WTC11 (cell line): ENCODE measurements at regions not wholly inside any gene's neighbourhood (a gene's known extent, or its start where the extent isn't known, plus 50 kb on each side); places are given as distances from the start of the nearest gene placed in this dataset.

ENCODE experiments used
- ATAC-seq: fragments of 200-7000 bp; cut with Tn5 transposase; 2 replicates; pipeline ENCODE4 v1.10.0; 2021; ENCODE audit warnings: mild to moderate bottlenecking, moderate library complexity
- CTCF ChIA-PET: fragments of 300-600 bp; sonication (Branson Sonifier 250); formaldehyde crosslinking; loops from one replicate; lab custom pipeline; 2021; ENCODE audit warnings: antibody characterized with exemption; lab: Charles Lee
- POLR2A ChIA-PET: fragments of 350-600 bp; sonication (Branson Sonifier 250); formaldehyde crosslinking; loops from one replicate; lab custom pipeline; 2021; ENCODE audit warnings: antibody characterized with exemption; lab: Charles Lee
- DNase-seq: peaks from one replicate; pipeline ENCODE4 v3.0.0; 2021; ENCODE audit warnings: low spot score
- H3K27ac Mint-ChIP-seq: 2 replicates; pipeline ENCODE4 v1.8.0; 2021; ENCODE audit warnings: mixed read lengths
- H3K27me3 Mint-ChIP-seq: 2 replicates; pipeline ENCODE4 v1.8.0; 2021; ENCODE audit warnings: low read depth, mild to moderate bottlenecking, moderate library complexity, mixed read lengths
- H3K36me3 Mint-ChIP-seq: 2 replicates; pipeline ENCODE4 v1.8.0; 2021; ENCODE audit warnings: mixed read lengths
- H3K4me1 Mint-ChIP-seq: 2 replicates; pipeline ENCODE4 v1.8.0; 2022; ENCODE audit warnings: mixed read lengths
- H3K4me3 Mint-ChIP-seq: 2 replicates; pipeline ENCODE4 v1.8.0; 2021; ENCODE audit warnings: mild to moderate bottlenecking, moderate library complexity, mixed read lengths
- H3K9me3 Mint-ChIP-seq: 2 replicates; pipeline ENCODE4 v1.8.0; 2021; ENCODE audit warnings: mixed read lengths
- AFF4 ChIP-seq: sonication (generic); formaldehyde crosslinking; IDR thresholded peaks from 2 replicates; pipeline ENCODE4 v1.8.1; 2023; ENCODE audit warnings: mild to moderate bottlenecking, missing genetic modification reagents, borderline replicate concordance
- ATF3 ChIP-seq: sonication (generic); formaldehyde crosslinking; conservative IDR thresholded peaks from 2 replicates; pipeline ENCODE4 v1.8.1; 2022; ENCODE audit warnings: mild to moderate bottlenecking, missing genetic modification reagents
- ATF6 ChIP-seq: sonication (generic); formaldehyde crosslinking; IDR thresholded peaks from 2 replicates; pipeline ENCODE4 v1.8.1; 2023; ENCODE audit warnings: mild to moderate bottlenecking, missing genetic modification reagents
- CDX4 ChIP-seq: fragments of 250-450 bp; sonication (Bioruptor Pico); IDR thresholded peaks from 2 replicates; pipeline ENCODE4 v1.9.0; 2021; ENCODE audit warnings: moderate library complexity, mild to moderate bottlenecking, inconsistent platforms, borderline replicate concordance
- ELF4 ChIP-seq: sonication (generic); formaldehyde crosslinking; IDR thresholded peaks from 2 replicates; pipeline ENCODE4 v1.8.1; 2022; ENCODE audit warnings: low read depth, mild to moderate bottlenecking, moderate library complexity, missing genetic modification reagents
- ERG ChIP-seq: fragments of 250-450 bp; sonication (Bioruptor Pico); IDR thresholded peaks from 2 replicates; pipeline ENCODE4 v1.8.0; 2021; ENCODE audit warnings: mild to moderate bottlenecking
- KAT7 ChIP-seq: sonication (generic); formaldehyde crosslinking; IDR thresholded peaks from 2 replicates; pipeline ENCODE4 v1.8.1; 2023; ENCODE audit warnings: missing genetic modification reagents, mild to moderate bottlenecking, borderline replicate concordance
- MXD4 ChIP-seq: fragments of 250-450 bp; sonication (Bioruptor Pico); IDR thresholded peaks from 2 replicates; pipeline ENCODE4 v1.8.0; 2021; ENCODE audit warnings: mild to moderate bottlenecking, moderate library complexity, borderline replicate concordance
- NFYB ChIP-seq: sonication (generic); formaldehyde crosslinking; conservative IDR thresholded peaks from 2 replicates; pipeline ENCODE4 v1.8.0; 2022; ENCODE audit warnings: low read depth, missing genetic modification reagents
- NR2C2 ChIP-seq: sonication (generic); formaldehyde crosslinking; IDR thresholded peaks from 2 replicates; pipeline ENCODE4 v1.8.0; 2022; ENCODE audit warnings: mild to moderate bottlenecking, missing genetic modification reagents
- SOX15 ChIP-seq: fragments of 250-450 bp; sonication (Bioruptor Pico); IDR thresholded peaks from 2 replicates; pipeline ENCODE4 v1.9.0; 2021; ENCODE audit warnings: mild to moderate bottlenecking
- ZNF219 ChIP-seq: sonication (generic); formaldehyde crosslinking; IDR thresholded peaks from 2 replicates; pipeline ENCODE4 v1.8.0; 2023; ENCODE audit warnings: missing genetic modification reagents, mild to moderate bottlenecking, borderline replicate concordance
- ZNF281 ChIP-seq: sonication (generic); formaldehyde crosslinking; IDR thresholded peaks from 2 replicates; pipeline ENCODE4 v1.8.0; 2023; ENCODE audit warnings: mild to moderate bottlenecking, missing genetic modification reagents
- ZSCAN18 ChIP-seq: fragments of 250-450 bp; sonication (Bioruptor Pico); IDR thresholded peaks from 2 replicates; pipeline ENCODE4 v2.1.2; 2022; ENCODE audit warnings: mild to moderate bottlenecking, moderate library complexity

- TF ChIP-seq AFF4 (CRISPR knock-in tag): no peak
- no peak for TF ChIP-seq SOX15 (CRISPR knock-in tag)
- no peak for TF ChIP-seq ZNF281 (CRISPR knock-in tag)
- TF ChIP-seq, all 79 proteins: peak for 0
These were observed 272.8 kb upstream of the MMADHC start (continued) for GRCh38 chr2:149860276-149860921.

- Mint-ChIP-seq H3K36me3 (peaks cover 4% of the 10 kb centered on the region; the same call in 1 of the 2 replicates), H3K4me1 (peaks cover 5% of the 10 kb centered on the region; the same call in 1 of the 2 replicates)
- ATAC-seq (no peak), DNase-seq (no peak)
- CTCF ChIA-PET: no interaction called here
- TF ChIP-seq ERG (CRISPR knock-in tag): no peak
- TF ChIP-seq ELF4 (CRISPR knock-in tag): no peak
- no peak for TF ChIP-seq NFYB (CRISPR knock-in tag)
- no peak for TF ChIP-seq ATF6 (CRISPR knock-in tag)
- no peak for TF ChIP-seq CDX4 (CRISPR knock-in tag)
- TF ChIP-seq MXD4 (CRISPR knock-in tag): no peak
- TF ChIP-seq ATF3 (CRISPR knock-in tag): no peak
- TF ChIP-seq ZNF219 (CRISPR knock-in tag): no peak
- TF ChIP-seq NR2C2 (CRISPR knock-in tag): no peak
- TF ChIP-seq ZSCAN18 (CRISPR knock-in tag): no peak
- no peak for TF ChIP-seq KAT7 (CRISPR knock-in tag)
- TF ChIP-seq, all 79 proteins: peak for 0
- Mint-ChIP-seq H3K27ac (no peak overlapping the region), H3K9me3 (peaks cover 14% of the 10 kb centered on the region), H3K27me3 (no peaks in the 10 kb centered on the region), H3K4me3 (no peak overlapping the region)
- POLR2A ChIA-PET: no interaction called here
These were observed 271.5 kb upstream of the MMADHC start for GRCh38 chr2:149858901-149859634.
